ENCODE measurements at regions not wholly inside any gene's neighbourhood (a gene's known extent, or its start where the extent isn't known, plus 50 kb on each side); places are given as distances from the start of the nearest gene placed in this dataset.

- DNase-seq (ENCODE audit: low read depth, low spot score): no peak
- in situ Hi-C loops (cut with HindIII; ENCODE audit: low pct_unique_long_range_greater_than_20kb, low sequenced_read_pairs): no loop called here
These were observed 676.9 kb downstream of the BRD1 start for GRCh38 chr22:49150801-49151221.

DNA sequence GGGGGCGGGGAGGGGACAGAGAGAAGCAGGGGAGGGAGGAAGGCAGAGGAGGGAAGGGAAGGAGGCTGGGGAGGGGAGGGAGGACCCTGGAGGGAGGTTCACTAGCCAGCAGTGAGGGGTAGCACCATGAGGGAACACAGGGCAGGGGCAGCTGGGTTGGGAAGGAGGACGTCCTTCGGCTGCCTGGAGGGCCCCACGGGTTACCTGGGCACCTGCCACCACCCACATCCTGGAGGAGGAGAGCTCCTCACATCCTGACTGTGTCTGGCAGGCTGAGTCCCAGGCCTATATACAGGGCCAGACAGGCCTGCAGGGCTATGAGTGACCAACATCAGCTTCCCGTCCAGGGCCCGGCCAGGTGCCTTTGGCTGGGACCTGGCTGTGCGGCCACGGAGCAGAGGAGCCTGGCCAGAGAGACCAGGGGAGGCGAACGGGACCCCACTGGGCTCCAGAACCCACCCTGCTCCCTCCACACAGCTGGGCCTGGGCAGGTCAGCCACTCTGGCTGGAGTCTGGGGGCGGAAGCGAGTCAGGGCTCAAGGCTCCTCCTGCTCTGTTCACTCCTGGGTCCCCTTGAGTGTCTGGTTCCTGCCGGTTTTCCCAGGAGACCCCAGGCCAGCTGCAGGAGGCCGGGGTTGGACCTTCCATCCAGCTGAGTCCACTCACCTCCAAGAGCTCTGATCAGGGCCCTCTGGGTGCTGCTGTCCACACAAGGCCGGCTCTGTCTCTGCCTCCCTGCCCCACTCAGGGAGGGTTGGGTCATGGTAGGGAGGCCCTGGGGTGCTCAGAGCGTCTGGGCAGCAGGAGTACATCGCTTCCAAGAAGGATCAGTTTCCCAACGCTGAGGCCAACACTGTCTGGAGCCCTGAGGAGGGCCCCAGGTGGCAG, 677.7 kb downstream of the BRD1 start:
- in situ Hi-C loops (cut with HindIII; ENCODE audit: low pct_unique_long_range_greater_than_20kb, low sequenced_read_pairs): no loop called here
- DNase-seq (ENCODE audit: low read depth, low spot score): no peak

GRCh38 chr22:49148895-49149418, 678.7 kb downstream of the BRD1 start:
- in situ Hi-C loops (cut with HindIII; ENCODE audit: low pct_unique_long_range_greater_than_20kb, low sequenced_read_pairs): no loop called here
- no peak for DNase-seq (ENCODE audit: low read depth, low spot score)

GRCh38 chr22:49147617-49148175, 680.0 kb downstream of the BRD1 start:
- DNase-seq (ENCODE audit: low read depth, low spot score): no peak
- in situ Hi-C loops (cut with HindIII; ENCODE audit: low pct_unique_long_range_greater_than_20kb, low sequenced_read_pairs): no loop called here

DNA sequence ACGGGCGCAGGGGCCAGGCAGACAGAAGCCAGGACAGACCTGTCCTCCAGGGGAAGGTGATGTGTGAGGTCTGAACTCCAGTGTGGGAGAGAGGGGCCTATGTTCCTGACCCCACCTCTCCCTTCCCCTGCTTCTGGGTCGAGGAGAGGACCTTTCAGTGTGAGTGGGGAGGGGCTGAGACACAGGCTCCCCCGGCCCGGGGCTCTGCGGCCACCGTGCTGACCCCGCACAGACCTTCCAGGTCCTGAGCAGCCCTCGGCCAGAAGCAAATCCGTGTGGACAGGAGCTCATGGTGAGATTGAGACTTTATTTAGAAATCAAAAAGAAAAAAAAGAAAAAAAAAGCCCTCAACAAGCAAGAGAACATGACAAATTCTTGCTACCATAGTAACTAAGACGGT, 680.5 kb downstream of the BRD1 start:
- in situ Hi-C loops (cut with HindIII; ENCODE audit: low pct_unique_long_range_greater_than_20kb, low sequenced_read_pairs): no loop called here
- no peak for DNase-seq (ENCODE audit: low read depth, low spot score)

DNA sequence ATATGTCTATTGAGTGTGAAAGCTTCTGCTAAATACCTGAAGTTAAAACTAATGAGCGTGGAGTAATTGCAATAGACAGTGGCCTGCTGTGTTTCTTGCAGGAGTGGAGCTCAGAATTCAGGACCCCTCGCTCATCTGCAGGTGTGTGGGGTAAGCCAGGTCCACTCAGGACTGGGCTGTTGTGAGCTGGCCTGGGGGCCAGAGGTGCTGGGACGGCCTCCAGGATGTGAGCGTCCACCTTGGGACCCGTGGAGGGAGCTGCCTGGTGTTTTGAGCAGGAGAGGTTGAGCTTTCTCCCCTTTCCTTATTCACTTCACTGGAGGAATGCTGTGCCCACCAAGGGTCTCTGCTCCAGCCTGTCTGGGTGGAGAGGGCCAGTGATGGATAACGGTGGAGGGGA, 681.2 kb downstream of the BRD1 start:
- in situ Hi-C loops (cut with HindIII; ENCODE audit: low pct_unique_long_range_greater_than_20kb, low sequenced_read_pairs): no loop called here
- no peak for DNase-seq (ENCODE audit: low read depth, low spot score)

DNA sequence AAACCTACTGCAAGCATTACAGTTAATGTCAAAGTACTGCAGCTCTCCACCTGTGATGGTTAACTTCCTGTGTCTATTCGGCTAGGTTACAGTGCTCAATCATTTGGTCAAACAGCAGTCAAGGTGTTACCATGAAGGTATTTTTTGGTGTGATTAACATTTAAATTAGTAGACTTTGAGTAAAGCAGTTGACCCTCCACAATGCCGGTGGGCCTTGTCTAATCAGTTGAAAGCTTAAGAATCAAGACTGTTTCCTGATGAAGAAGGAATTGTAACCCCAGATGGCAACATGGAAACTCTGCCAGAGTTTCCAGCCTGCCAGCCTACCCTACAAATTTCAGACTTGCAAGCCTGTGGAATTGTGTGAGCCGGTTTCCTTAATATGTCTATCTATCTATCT, 683.9 kb downstream of the BRD1 start:
- in situ Hi-C loops (cut with HindIII; ENCODE audit: low pct_unique_long_range_greater_than_20kb, low sequenced_read_pairs): no loop called here
- no peak for DNase-seq (ENCODE audit: low read depth, low spot score)

DNA sequence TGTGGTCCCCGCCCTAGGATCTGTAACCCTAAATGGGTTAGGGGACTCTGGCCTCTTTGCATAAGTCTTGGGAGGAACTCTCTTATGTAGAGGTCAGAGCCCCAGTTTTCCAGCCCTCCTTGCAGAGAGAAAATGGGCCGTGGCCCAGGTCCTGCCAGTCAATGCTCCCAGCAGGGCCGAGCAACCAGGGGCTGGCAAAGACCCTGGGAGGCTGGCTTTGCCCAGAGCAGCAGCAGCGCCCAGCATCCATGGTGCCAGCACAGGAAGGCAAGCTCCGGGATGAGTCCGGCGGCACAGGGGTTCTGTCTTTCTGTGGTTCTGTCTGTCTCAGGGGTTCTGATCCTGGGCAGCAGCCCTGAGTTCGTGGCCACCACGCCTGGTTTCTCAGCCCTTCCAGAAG, 684.8 kb downstream of the BRD1 start:
- in situ Hi-C loops (cut with HindIII; ENCODE audit: low pct_unique_long_range_greater_than_20kb, low sequenced_read_pairs): no loop called here

DNA sequence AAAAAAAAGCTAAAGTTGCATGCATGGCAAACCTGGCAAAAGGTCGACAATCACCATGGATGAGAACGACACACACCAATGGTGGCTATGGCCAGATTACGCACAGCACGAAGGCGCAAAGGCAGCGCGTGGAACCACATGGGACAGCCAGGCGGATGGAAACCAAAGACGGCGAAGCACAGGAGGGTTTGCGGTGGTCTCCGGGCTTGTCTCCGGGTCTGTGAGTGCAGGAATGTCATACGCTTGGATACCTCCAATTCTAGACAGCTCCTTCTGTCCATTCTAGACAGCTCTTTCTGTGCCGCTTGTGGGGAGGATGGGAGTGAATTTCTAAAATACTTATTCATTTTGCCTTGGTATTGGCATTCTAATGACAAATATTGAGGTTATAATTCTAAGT, 685.4 kb downstream of the BRD1 start:
- no peak for DNase-seq (ENCODE audit: low read depth, low spot score)
- in situ Hi-C loops (cut with HindIII; ENCODE audit: low pct_unique_long_range_greater_than_20kb, low sequenced_read_pairs): no loop called here

More for the DNA sequence above, 684.8 kb downstream of the BRD1 start:
- DNase-seq (ENCODE audit: low read depth, low spot score): no peak

- DNase-seq (ENCODE audit: low read depth, low spot score): no peak
- in situ Hi-C loops (cut with HindIII; ENCODE audit: low pct_unique_long_range_greater_than_20kb, low sequenced_read_pairs): no loop called here
These were observed 685.9 kb downstream of the BRD1 start for GRCh38 chr22:49141761-49142160.

GRCh38 chr22:49140911-49141665, 686.6 kb downstream of the BRD1 start:
- no peak for DNase-seq (ENCODE audit: low read depth, low spot score)
- in situ Hi-C loops (cut with HindIII; ENCODE audit: low pct_unique_long_range_greater_than_20kb, low sequenced_read_pairs): no loop called here

DNA sequence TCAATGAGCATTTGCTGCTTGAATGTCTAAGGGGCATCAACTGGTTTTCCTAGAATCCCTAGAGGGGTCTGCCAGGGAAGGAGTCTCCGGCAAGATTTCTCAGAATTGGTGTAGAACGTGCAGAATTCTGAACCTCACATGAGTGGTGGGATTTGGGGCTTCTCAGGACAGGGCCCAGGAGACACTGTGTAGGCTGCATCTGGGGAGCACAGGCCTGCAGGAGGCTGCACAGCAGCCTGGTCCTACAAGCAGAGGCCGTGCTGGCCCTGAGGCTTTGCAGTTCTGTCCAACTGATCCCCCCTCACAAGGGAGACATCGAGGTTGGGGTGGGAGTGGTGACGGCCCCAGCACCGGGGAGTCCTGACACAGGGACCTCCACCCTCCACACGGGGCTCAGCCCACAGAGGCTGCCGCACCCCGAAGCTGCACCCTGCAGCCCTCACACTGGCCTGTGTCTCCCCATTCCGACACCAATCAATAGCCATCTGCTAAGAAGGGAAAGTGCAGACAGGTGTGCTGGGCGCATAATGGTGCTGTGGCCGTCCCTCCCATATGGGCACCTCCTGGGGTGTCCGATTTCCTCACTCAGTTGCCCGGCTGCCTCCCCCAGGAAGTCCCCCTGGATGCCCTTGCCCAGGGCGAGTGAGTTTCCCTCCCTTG, 688.1 kb downstream of the BRD1 start:
- DNase-seq (ENCODE audit: low read depth, low spot score): no peak
- in situ Hi-C loops (cut with HindIII; ENCODE audit: low pct_unique_long_range_greater_than_20kb, low sequenced_read_pairs): no loop called here

GRCh38 chr22:49138250-49138790, 689.4 kb downstream of the BRD1 start:
- DNase-seq (ENCODE audit: low read depth, low spot score): no peak
- in situ Hi-C loops (cut with HindIII; ENCODE audit: low pct_unique_long_range_greater_than_20kb, low sequenced_read_pairs): no loop called here

- in situ Hi-C loops (cut with HindIII; ENCODE audit: low pct_unique_long_range_greater_than_20kb, low sequenced_read_pairs): no loop called here
- no peak for DNase-seq (ENCODE audit: low read depth, low spot score)
These were observed 690.4 kb downstream of the BRD1 start for GRCh38 chr22:49137206-49137840.

DNA sequence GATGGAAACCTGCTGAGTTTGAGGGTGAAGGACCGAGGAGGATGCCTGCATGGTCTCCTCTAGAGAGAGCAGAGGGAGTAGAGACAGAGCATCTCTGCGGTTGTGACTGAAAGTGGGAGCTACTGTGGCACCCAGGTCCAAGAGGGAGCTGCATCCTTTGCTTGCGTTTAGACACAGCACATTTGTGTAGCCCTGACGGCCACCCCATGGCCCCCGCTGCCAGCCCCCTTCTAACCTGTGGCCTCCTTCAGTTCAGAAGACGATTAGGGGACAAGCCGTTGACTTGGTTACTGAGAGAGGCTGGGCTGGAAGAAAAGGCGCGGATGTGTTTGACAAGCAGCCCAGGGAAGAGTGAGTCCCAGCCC, 690.9 kb downstream of the BRD1 start:
- DNase-seq (ENCODE audit: low read depth, low spot score): no peak
- in situ Hi-C loops (cut with HindIII; ENCODE audit: low pct_unique_long_range_greater_than_20kb, low sequenced_read_pairs): no loop called here

DNA sequence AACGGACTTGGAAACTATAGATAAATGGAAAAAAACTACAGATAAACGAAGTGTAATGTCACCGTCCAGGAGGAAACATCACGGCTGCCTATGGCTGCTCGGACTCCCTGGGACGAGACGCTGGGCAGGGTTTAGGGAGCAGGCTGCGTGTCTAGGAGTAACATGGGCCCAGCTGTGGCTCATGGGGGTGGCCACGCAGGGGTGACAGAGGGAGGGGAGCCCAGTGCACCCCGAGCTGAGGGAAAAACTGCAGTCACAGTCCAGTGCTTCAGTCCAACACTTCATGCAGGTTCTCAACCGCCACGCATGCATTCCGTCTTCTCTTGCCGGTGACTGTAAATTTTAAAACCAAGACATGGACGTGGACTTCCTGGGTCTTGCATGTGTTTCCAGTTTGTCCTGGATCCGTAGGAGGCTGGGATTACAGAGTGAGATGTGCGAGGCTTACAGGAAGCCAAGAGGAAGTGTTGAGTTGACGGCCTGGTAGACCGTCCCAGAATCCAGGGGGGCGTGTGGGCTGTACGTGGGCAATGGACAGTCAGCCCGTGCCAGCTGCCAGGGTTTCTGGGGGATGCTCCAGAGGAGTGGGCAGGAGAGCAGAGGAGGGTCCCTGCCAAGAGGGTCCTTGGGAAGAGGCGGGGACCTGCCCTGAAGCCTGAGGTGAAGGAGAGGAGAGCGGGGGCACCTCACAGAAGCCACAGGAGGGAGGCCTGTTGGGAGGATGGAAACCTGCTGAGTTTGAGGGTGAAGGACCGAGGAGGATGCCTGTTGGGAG, 691.4 kb downstream of the BRD1 start:
- in situ Hi-C loops (cut with HindIII; ENCODE audit: low pct_unique_long_range_greater_than_20kb, low sequenced_read_pairs): no loop called here
- no peak for DNase-seq (ENCODE audit: low read depth, low spot score)

GRCh38 chr22:49134076-49134475, 693.6 kb downstream of the BRD1 start:
- no peak for DNase-seq (ENCODE audit: low read depth, low spot score)
- in situ Hi-C loops (cut with HindIII; ENCODE audit: low pct_unique_long_range_greater_than_20kb, low sequenced_read_pairs): no loop called here

All from SK-MEL-5 (cell line).